GM19372 (cell line): ENCODE measurements at regions not wholly inside any gene's neighbourhood (a gene's known extent, or its start where the extent isn't known, plus 50 kb on each side); places are given as distances from the start of the nearest gene placed in this dataset.

Source experiments
- ATAC-seq: cut with Tn5 transposase; IDR thresholded peaks from one replicate; pipeline ENCODE4 v1.9.1; 2021; ENCODE audit warnings: mild to moderate bottlenecking, low read depth, moderate library complexity; ENCODE audit not compliant: unreplicated experiment

DNA sequence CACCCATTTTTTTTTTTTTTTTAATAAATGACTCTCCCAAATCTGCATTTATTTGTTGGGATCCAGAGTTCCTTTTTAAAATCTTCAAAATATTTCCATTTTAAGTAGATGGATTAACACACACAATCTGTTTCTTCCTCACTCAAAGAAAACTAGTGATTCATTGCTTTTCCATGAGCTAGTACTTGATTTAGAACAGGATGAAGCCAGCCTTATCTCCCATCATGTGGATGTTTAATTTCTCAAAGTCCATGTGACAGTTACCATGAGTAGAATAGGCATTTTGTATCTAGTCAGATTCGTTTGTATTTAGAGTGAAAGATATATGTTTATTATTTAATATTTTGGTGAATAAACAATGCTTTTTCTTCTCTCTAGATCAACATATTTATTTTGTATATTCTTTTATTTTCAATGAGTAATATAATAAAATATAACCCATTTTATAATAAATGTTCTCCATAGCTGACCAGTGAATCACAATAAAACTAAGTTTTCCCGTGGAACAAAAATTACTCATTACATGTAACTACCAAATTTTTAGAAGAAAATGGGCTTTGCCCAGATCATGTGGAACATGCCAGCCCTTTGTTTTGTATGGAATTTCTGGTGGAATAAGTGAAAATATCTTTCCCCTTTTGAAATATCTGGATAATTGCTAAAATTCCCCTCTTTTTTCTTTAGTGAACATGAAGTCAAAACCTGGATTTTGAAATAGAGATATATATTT, 54.9 kb upstream of the RPS23 start:
- no peak for ATAC-seq

DNA sequence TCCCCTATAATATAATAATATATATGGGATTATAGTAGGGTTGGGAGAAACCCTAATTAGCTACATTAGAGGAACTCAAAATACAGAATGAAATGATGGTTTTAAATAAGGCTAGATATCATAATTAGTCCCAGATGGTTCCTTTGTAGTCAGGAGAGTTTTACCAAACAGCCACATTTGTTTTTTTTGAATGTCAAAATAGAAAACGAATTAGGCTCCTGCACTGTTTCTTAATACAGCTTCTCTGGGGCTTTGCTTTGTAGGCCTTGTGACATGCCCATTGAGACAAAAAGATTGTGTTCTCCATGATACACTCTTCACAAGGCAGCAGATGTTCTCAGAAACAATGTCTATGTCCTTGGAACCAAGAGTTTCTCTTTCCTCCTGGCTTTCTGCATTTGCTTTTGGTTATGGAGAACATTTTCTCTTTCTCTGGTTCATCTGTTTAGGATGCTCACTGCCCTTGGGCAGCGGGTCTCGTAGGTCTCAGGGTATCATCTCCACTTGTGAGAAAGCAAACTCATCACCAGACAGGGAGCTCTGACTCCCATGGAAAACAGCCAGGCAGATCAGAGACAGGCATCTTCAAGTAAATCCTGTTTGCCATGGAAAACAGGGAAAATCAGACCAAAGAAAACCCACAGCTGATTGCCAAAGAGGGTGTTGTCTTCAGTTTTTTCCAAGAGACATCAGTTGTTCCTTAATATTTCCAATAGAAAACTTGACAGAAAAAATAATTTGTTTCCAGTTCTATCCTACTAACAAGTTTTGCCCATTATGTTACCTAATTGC, 54.1 kb upstream of the RPS23 start:
- no peak for ATAC-seq

DNA sequence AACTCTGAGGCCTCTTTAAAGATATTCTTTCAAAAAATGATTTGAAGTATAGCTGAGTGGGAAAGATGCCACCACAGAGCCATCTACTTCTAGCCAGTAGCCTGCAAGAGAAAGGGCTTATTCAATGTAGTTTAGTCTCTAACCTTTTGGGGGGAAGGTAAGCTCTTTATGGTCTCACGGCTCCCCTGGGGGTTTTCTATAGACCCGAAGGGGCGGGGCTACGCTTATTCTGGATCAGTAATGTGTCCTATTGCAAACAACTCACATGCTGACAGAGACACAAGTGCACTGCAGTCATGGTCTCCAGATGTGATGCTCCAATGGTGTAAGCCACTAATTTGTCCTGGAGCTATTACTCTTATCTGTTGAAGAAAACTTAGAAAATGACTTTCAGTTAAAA, 53.4 kb upstream of the RPS23 start:
- no peak for ATAC-seq

DNA sequence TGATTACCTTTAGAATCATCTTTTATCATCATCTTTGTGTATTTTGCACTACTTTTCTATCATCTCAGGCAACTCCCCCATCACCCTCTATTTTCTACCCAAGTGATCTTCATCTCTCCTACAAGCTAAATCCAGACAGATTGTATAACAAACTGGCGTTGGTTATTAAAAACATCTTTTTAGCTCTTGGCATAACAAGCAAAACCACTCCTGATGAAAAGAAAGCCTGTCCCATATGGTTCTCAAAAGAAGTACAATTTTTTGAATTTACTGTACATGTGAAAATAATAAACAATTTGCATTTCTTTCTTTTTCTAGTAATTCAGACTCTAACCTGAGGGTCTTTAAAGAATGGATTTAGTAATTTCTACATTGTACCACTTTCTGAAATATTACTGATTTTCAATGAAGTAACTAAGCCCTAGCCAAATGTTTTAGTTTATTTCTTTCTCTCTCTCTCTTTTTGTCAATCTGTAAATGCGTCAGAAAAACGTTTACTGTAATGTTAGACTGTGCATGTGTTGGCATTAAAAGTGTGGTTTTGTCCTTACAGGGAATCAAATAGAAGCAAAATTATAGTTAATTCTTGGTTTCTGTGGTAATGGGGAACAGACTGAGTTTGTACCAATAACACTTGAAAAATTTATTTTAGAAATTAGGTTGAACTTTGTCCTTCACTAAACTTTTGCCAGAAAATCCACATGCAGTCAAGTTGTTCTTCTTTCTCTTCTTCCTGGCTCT, 52.5 kb upstream of the RPS23 start:
- no peak for ATAC-seq

DNA sequence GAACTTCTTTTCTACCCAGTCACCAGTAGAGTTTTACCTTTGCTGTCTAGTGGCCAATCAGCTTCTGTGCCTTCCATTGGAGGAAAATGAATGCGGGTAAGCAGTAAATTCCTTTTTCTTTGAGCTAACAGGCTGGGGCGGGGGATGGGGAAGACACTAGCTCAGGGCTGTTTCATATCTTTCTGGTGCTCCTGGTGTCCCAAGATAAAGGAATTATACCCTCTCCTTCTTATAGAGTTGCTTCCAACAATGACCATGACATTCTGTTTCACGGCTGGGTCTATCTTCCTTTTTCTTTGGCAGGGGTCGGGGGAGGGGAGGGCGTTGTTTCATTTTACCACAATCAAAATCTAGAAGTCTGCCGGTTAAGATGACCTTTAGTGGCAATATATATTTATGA, 51.2 kb upstream of the RPS23 start:
- ATAC-seq = no peak
